DOHH2 (cell line): ENCODE measurements at regions not wholly inside any gene's neighbourhood (a gene's known extent, or its start where the extent isn't known, plus 50 kb on each side); places are given as distances from the start of the nearest gene placed in this dataset.

ENCODE experiments used
- CTCF ChIP-seq: fragments of 200-600 bp; sonication (generic); IDR thresholded peaks from one replicate; pipeline ENCODE4 v1.5.1; 2014; ENCODE audit warnings: antibody characterized with exemption, mild to moderate bottlenecking, low read depth, low read length; ENCODE audit not compliant: poor library complexity, severe bottlenecking
- EZH2phosphoT487 ChIP-seq: fragments of 200-600 bp; sonication (generic); IDR thresholded peaks from 2 replicates; pipeline ENCODE4 v1.6.1; 2017; ENCODE audit warnings: borderline replicate concordance, mild to moderate bottlenecking, antibody characterized with exemption, low read length, moderate library complexity, mixed read lengths

- TF ChIP-seq CTCF: no peak
- no peak for TF ChIP-seq EZH2phosphoT487
Observed at GRCh38 chr12:102562836-102563425, 82.6 kb upstream of the IGF1 start.
